ENCODE measurements at regions not wholly inside any gene's neighbourhood (a gene's known extent, or its start where the extent isn't known, plus 50 kb on each side); places are given as distances from the start of the nearest gene placed in this dataset.

DNA sequence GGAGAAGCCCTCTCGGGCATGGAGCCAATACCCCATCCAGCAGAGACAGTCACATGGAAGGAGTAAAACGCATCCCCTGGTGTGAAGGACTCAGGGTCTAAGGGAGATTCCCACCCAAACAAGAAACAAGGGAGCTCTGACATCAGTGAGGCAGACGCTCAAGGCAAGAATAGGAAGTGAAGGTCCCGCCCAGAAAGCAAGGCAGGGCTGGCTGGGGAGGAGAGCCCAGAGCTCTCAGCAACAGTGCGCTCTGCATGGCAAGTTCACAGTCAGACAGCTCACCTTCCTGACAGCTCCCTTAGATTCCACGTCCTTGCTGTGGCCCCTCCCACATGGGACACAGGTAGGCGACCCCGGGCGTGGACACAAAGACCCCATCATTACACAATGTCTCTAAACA, 85.6 kb downstream of the TTLL2 start:
- Histone ChIP-seq H3K4me2 (ENCODE audit: low read length) (no peak overlapping the region), H3K4me3 (ENCODE audit: low read depth, low read length, poor library complexity, severe bottlenecking) (no peak overlapping the region), H3K9ac (ENCODE audit: low read length) (no peak overlapping the region), H3K79me2 (ENCODE audit: insufficient read depth, low read length) (no peaks in the 10 kb centered on the region), H4K20me1 (ENCODE audit: insufficient read depth, low read length) (no peaks in the 10 kb centered on the region), H3K27ac (ENCODE audit: low read depth, low read length, poor library complexity, severe bottlenecking) (no peak overlapping the region), H3K4me1 (ENCODE audit: insufficient read depth, low read length, severe bottlenecking) (no peaks in the 10 kb centered on the region), H3K36me3 (ENCODE audit: insufficient read depth, low read length) (no peaks in the 10 kb centered on the region), H3K9me2 (ENCODE audit: low read depth, low read length) (no peaks in the 10 kb centered on the region), H3K9me3 (ENCODE audit: low read length) (no peaks in the 10 kb centered on the region), H2AFZ (ENCODE audit: low read length) (no peak overlapping the region), H3F3A (ENCODE audit: insufficient read depth, low read length) (no peaks in the 10 kb centered on the region), H3K27me3 (ENCODE audit: insufficient read depth, low read length) (0 out of 2 replicates have a peak, but pooled peaks cover 4% of the 10 kb centered on the region)
- TF ChIP-seq EZH2 (IDR thresholded peaks at IDR 0.05; ENCODE audit: borderline replicate concordance, low read length): no peak
- TF ChIP-seq, protein P1, sequence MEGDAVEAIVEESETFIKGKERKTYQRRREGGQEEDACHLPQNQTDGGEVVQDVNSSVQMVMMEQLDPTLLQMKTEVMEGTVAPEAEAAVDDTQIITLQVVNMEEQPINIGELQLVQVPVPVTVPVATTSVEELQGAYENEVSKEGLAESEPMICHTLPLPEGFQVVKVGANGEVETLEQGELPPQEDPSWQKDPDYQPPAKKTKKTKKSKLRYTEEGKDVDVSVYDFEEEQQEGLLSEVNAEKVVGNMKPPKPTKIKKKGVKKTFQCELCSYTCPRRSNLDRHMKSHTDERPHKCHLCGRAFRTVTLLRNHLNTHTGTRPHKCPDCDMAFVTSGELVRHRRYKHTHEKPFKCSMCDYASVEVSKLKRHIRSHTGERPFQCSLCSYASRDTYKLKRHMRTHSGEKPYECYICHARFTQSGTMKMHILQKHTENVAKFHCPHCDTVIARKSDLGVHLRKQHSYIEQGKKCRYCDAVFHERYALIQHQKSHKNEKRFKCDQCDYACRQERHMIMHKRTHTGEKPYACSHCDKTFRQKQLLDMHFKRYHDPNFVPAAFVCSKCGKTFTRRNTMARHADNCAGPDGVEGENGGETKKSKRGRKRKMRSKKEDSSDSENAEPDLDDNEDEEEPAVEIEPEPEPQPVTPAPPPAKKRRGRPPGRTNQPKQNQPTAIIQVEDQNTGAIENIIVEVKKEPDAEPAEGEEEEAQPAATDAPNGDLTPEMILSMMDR (IDR thresholded peaks at IDR 0.05; ENCODE audit: low read length): no peak

DNA sequence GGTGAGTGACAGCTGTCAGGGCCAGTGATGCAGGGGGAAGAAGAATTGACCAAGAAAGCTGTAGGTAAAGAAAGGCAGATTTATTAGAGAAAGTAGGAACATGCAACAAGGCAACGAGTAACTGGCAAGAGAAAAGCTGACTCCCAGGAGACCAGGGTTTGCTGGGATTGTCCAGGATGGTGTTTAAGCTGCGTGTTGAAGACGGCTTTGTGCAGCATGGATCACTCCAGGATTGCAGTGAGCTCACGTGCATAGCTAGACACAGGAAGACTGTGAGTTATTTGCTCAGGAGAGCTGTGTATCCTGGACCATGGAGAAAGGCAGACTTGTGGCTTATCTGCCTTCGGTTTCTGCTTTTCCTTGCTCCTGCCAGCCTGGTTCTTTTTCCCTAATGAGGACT, 87.6 kb downstream of the TTLL2 start:
- TF ChIP-seq, protein P1 (IDR thresholded peaks at IDR 0.05; ENCODE audit: low read length): no peak
- TF ChIP-seq EZH2 (IDR thresholded peaks at IDR 0.05; ENCODE audit: borderline replicate concordance, low read length): no peak
- Histone ChIP-seq H2AFZ (ENCODE audit: low read length) (no peak overlapping the region), H3K9ac (ENCODE audit: low read length) (no peak overlapping the region), H3K36me3 (ENCODE audit: insufficient read depth, low read length) (no peaks in the 10 kb centered on the region), H4K20me1 (ENCODE audit: insufficient read depth, low read length) (no peaks in the 10 kb centered on the region), H3K4me3 (ENCODE audit: low read depth, low read length, poor library complexity, severe bottlenecking) (no peak overlapping the region), H3K9me3 (ENCODE audit: low read length) (no peaks in the 10 kb centered on the region), H3K4me1 (ENCODE audit: insufficient read depth, low read length, severe bottlenecking) (no peaks in the 10 kb centered on the region), H3K79me2 (ENCODE audit: insufficient read depth, low read length) (no peaks in the 10 kb centered on the region), H3K9me2 (ENCODE audit: low read depth, low read length) (no peaks in the 10 kb centered on the region), H3K27me3 (ENCODE audit: insufficient read depth, low read length) (0 out of 2 replicates have a peak, but pooled peaks cover 7% of the 10 kb centered on the region), H3F3A (ENCODE audit: insufficient read depth, low read length) (no peaks in the 10 kb centered on the region), H3K4me2 (ENCODE audit: low read length) (no peak overlapping the region), H3K27ac (ENCODE audit: low read depth, low read length, poor library complexity, severe bottlenecking) (no peak overlapping the region)

DNA sequence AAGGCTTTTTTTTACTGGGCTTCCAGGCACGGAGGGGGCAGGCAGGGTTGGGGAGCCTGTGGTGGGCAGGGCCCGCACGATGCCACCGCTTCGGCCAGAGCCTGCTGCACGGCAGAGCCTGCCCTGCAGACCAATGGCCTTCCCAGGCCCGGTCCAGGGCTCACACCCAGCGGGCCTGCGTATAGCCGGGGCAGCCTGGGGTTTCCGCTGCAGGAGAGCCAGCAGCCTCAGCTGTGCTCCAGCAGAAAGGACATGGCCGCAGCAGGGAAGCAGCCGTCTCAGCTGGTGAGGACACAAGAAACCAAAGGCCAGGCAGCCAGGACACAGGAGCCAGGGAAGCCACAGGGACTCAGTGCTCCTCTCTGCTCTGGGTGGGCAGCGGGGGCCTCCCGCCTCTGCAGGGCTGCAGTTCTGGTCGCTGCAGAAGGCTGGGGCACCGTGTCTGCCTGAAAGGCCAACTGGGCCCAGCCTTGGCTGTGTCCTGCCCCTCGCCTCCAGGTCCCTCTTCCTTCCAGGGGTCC, 90.6 kb downstream of the TTLL2 start:
- H3K4me2 ChIP-seq (ENCODE audit: low read length): no peak overlapping the region
- TF ChIP-seq, protein P1 (IDR thresholded peaks at IDR 0.05; ENCODE audit: low read length): no peak
- no peak for TF ChIP-seq EZH2 (IDR thresholded peaks at IDR 0.05; ENCODE audit: borderline replicate concordance, low read length)
- H3K4me1 ChIP-seq (ENCODE audit: insufficient read depth, low read length, severe bottlenecking): no peaks in the 10 kb centered on the region
- H3K9me2 ChIP-seq (ENCODE audit: low read depth, low read length): no peaks in the 10 kb centered on the region
- no peak overlapping the region for H3K4me3 ChIP-seq (ENCODE audit: low read depth, low read length, poor library complexity, severe bottlenecking)
- no peaks in the 10 kb centered on the region for H3K79me2 ChIP-seq (ENCODE audit: insufficient read depth, low read length)
- no peaks in the 10 kb centered on the region for H3K9me3 ChIP-seq (ENCODE audit: low read length)
- H4K20me1 ChIP-seq (ENCODE audit: insufficient read depth, low read length): no peaks in the 10 kb centered on the region
- no peak overlapping the region for H3K27ac ChIP-seq (ENCODE audit: low read depth, low read length, poor library complexity, severe bottlenecking)
- H3F3A ChIP-seq (ENCODE audit: insufficient read depth, low read length): no peaks in the 10 kb centered on the region
- H3K9ac ChIP-seq (ENCODE audit: low read length): no peak overlapping the region
- H3K36me3 ChIP-seq (ENCODE audit: insufficient read depth, low read length): no peaks in the 10 kb centered on the region
- H3K27me3 ChIP-seq (ENCODE audit: insufficient read depth, low read length): 0 out of 2 replicates have a peak, but pooled peaks cover 7% of the 10 kb centered on the region
- no peak overlapping the region for H2AFZ ChIP-seq (ENCODE audit: low read length)

All from OCI-LY1 (cell line).